CD4-positive, alpha-beta T cell treated with Interleukin-10 for 1 hour (primary cell): ENCODE measurements at regions not wholly inside any gene's neighbourhood (a gene's known extent, or its start where the extent isn't known, plus 50 kb on each side); places are given as distances from the start of the nearest gene placed in this dataset.
A peak's percentile ranks its signal among the peaks of the same experiment; 100 is the strongest.
"Not testable (repeated sequence)": the region's sequence is repeated elsewhere in the genome, so short reads cannot be mapped to it uniquely, and the experiment has no call there.

ENCODE experiments used
- DNase-seq: peaks from one replicate; pipeline ENCODE4 v3.0.0-alpha.2; 2020

- no peak for DNase-seq
These were observed 96.5 kb upstream of the PCSK1 start for GRCh38 chr5:96529559-96529958.

- no peak for DNase-seq
These were observed 97.9 kb upstream of the PCSK1 start for GRCh38 chr5:96530901-96531300.

GRCh38 chr5:96533371-96533770, 100.3 kb upstream of the PCSK1 start:
- DNase-seq, result no peak

- DNase-seq, result peak; percentile 73
These were observed 104.3 kb upstream of the PCSK1 start for GRCh38 chr5:96537386-96537785.

GRCh38 chr5:96538808-96539250, 105.8 kb upstream of the PCSK1 start:
- DNase-seq, result peak; percentile 19

GRCh38 chr5:96546120-96546519, 113.1 kb upstream of the PCSK1 start:
- no peak for DNase-seq

- DNase-seq, result no peak
These were observed 114.4 kb upstream of the PCSK1 start for GRCh38 chr5:96547486-96547885.

GRCh38 chr5:96548905-96549304, 113.3 kb upstream of the CAST start:
- DNase-seq, result no peak

GRCh38 chr5:96560857-96561256, 101.3 kb upstream of the CAST start:
- not testable (repeated sequence) for DNase-seq

- DNase-seq, result no peak
These were observed 99.6 kb upstream of the CAST start for GRCh38 chr5:96562614-96563013.

- no peak for DNase-seq
These were observed 98.4 kb upstream of the CAST start for GRCh38 chr5:96563816-96564215.

- DNase-seq, result peak; percentile 5
These were observed 96.5 kb upstream of the CAST start for GRCh38 chr5:96565582-96566265.

- DNase-seq, result no peak
These were observed 95.2 kb upstream of the CAST start for GRCh38 chr5:96566833-96567587.

GRCh38 chr5:96569332-96569731, 92.8 kb upstream of the CAST start:
- DNase-seq, result no peak

- DNase-seq, result no peak
These were observed 92.4 kb upstream of the CAST start for GRCh38 chr5:96569770-96570169.

GRCh38 chr5:96572864-96573512, 89.2 kb upstream of the CAST start:
- no peak for DNase-seq

GRCh38 chr5:96573513-96573894, 88.7 kb upstream of the CAST start:
- DNase-seq, result no peak

- no peak for DNase-seq
These were observed 85.3 kb upstream of the CAST start for GRCh38 chr5:96576876-96577275.

- no peak for DNase-seq
These were observed 84.3 kb upstream of the CAST start for GRCh38 chr5:96577909-96578308.

- DNase-seq, result no peak
These were observed 82.5 kb upstream of the CAST start for GRCh38 chr5:96579711-96580110.

GRCh38 chr5:96582343-96582742, 79.8 kb upstream of the CAST start:
- DNase-seq, result no peak

GRCh38 chr5:96584712-96585111, 77.5 kb upstream of the CAST start:
- no peak for DNase-seq

GRCh38 chr5:96588539-96588938, 73.6 kb upstream of the CAST start:
- DNase-seq, result no peak

GRCh38 chr5:96590796-96591195, 71.4 kb upstream of the CAST start:
- DNase-seq, result no peak
